ENCODE measurements at regions not wholly inside any gene's neighbourhood (a gene's known extent, or its start where the extent isn't known, plus 50 kb on each side); places are given as distances from the start of the nearest gene placed in this dataset.

DNA sequence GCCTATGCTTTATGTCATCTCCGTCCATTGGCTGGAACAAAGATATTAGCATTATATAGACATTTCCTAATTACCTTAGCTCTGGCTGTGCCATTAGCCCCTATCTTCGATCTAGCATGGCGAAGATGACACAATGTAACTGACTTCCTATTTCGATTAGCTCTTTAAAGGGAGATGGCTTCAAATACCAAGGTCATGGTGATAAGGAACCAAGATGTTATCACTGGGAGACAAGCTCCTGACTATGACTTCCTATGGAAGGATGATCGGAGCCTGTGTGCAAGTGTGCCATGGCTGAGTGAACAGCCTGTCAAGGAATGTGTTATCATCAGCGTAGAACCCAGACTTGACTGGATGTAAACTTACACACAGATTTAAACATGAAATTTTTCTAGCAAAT lies 602.1 kb downstream of the PSAT1 start:
- H3K9me3 ChIP-seq, result no peaks in the 10 kb centered on the region
- H3K36me3 ChIP-seq (ENCODE audit: low read depth, missing control alignments), result no peaks in the 10 kb centered on the region
- no peak for TF ChIP-seq POLR2A (IDR thresholded peaks at IDR 0.05)
- TF ChIP-seq, protein P1, sequence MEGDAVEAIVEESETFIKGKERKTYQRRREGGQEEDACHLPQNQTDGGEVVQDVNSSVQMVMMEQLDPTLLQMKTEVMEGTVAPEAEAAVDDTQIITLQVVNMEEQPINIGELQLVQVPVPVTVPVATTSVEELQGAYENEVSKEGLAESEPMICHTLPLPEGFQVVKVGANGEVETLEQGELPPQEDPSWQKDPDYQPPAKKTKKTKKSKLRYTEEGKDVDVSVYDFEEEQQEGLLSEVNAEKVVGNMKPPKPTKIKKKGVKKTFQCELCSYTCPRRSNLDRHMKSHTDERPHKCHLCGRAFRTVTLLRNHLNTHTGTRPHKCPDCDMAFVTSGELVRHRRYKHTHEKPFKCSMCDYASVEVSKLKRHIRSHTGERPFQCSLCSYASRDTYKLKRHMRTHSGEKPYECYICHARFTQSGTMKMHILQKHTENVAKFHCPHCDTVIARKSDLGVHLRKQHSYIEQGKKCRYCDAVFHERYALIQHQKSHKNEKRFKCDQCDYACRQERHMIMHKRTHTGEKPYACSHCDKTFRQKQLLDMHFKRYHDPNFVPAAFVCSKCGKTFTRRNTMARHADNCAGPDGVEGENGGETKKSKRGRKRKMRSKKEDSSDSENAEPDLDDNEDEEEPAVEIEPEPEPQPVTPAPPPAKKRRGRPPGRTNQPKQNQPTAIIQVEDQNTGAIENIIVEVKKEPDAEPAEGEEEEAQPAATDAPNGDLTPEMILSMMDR (IDR thresholded peaks at IDR 0.05), result no peak
- no peak for DNase-seq
- intact Hi-C loops (cut with DNase I; ENCODE audit: low total_unique reads), result no loop called here
- H3K27me3 ChIP-seq, result no peaks in the 10 kb centered on the region
- H3K4me3 ChIP-seq, result no peak overlapping the region
- H3K27ac ChIP-seq, result no peak overlapping the region
- 91 to 94% methylated on average over 6 of the region's 6 CpGs for WGBS, 2 donors
- no peaks in the 10 kb centered on the region for H3K4me1 ChIP-seq

DNA sequence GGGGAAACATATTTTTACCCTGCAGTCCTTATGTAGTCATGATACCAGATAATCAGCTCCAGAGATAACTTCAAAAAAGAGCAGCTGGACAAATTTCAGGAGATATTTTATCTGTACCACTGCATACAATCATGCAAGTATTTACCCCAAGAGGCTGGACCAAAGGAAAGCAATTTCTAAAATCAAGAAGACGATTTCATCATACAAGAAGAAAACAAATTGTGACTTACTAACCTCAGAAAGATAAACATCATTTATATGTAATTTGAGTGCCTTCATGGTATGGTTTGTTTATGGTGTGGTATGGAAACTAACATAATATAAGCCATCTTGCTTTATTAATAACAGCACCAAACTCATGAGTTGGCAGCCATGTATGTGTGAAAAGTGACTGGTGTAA lies 603.6 kb downstream of the PSAT1 start:
- H3K4me3 ChIP-seq, result no peak overlapping the region
- intact Hi-C loops (cut with DNase I; ENCODE audit: low total_unique reads), result no loop called here
- no peaks in the 10 kb centered on the region for H3K9me3 ChIP-seq
- no peaks in the 10 kb centered on the region for H3K4me1 ChIP-seq
- TF ChIP-seq, protein P1 (IDR thresholded peaks at IDR 0.05), result no peak
- TF ChIP-seq POLR2A (IDR thresholded peaks at IDR 0.05), result no peak
- no peaks in the 10 kb centered on the region for H3K27me3 ChIP-seq
- H3K27ac ChIP-seq, result no peak overlapping the region
- 89 to 94% methylated on average over 1 of the region's 1 CpG for WGBS, 2 donors
- DNase-seq, result no peak
- H3K36me3 ChIP-seq (ENCODE audit: low read depth, missing control alignments), result no peaks in the 10 kb centered on the region

DNA sequence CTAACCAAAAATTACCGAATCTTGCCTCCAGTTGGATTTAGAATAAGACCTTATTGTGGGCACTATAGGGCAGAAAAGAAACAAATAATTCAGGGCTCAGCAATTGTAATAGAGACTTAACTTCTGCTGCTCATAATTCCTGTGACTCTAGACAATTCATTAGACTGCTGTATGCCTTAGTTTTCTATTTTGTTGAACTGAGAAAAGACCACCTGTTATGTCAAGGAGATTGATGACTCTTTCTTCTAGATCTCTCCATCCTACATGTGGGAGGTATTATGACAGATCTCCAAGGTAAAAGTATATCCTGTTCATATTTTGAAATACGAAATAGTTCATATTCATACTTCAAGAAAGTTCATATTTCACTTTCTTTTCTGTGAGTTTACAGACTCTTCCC lies 605.1 kb downstream of the PSAT1 start:
- Histone ChIP-seq H3K27ac (no peak overlapping the region), H3K36me3 (ENCODE audit: low read depth, missing control alignments) (no peaks in the 10 kb centered on the region), H3K4me1 (no peaks in the 10 kb centered on the region), H3K4me3 (no peak overlapping the region), H3K9me3 (no peaks in the 10 kb centered on the region), H3K27me3 (no peaks in the 10 kb centered on the region)
- 87 to 89% methylated on average over 2 of the region's 2 CpGs for WGBS, 2 donors
- no peak for DNase-seq
- intact Hi-C loops (cut with DNase I; ENCODE audit: low total_unique reads), result no loop called here
- TF ChIP-seq, protein P1 (IDR thresholded peaks at IDR 0.05), result no peak
- no peak for TF ChIP-seq POLR2A (IDR thresholded peaks at IDR 0.05)

DNA sequence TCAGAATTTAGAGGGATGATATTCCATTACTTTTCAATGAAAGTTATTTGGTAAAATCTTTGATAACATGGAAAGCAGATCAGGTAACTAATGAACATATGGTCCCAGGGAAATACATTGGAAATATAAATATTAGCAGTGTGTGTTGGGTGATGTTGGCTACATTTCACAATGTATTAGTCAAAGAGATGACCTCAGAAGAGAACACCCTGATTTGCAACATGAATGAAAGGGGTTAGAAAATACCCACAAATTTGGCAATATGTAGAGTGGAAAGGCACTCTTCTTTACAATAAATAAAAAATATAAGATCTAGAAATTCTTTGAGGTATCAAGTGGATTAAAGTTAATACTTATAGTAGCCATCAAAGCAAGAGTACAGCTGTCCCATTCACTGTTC lies 606.7 kb downstream of the PSAT1 start:
- no peaks in the 10 kb centered on the region for H3K4me1 ChIP-seq
- H3K9me3 ChIP-seq, result no peaks in the 10 kb centered on the region
- H3K4me3 ChIP-seq, result no peak overlapping the region
- intact Hi-C loops (cut with DNase I; ENCODE audit: low total_unique reads), result no loop called here
- no peaks in the 10 kb centered on the region for H3K27me3 ChIP-seq
- no peak overlapping the region for H3K27ac ChIP-seq
- H3K36me3 ChIP-seq (ENCODE audit: low read depth, missing control alignments), result no peaks in the 10 kb centered on the region
- TF ChIP-seq, protein P1 (IDR thresholded peaks at IDR 0.05), result no peak
- TF ChIP-seq POLR2A (IDR thresholded peaks at IDR 0.05), result no peak
- no peak for DNase-seq

DNA sequence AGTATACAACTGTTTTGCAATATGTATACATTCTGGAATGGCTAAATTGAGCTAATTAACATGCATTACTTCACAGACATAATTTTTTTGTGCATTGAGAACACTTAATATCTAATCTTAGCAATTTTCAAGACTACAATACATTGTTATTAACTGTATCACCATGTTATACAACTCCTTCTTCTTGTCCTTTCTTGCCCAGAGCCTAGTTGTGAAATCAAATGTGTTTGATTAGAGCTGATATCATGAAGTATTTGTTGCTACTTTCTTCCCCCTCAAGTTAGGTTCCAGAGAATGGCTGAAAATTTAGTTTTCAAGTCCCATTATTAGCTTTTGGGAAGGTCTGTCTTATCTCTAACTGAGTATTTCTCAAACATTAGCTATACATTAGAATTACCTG lies 607.8 kb downstream of the PSAT1 start:
- DNase-seq, result no peak
- Histone ChIP-seq H3K4me3 (no peak overlapping the region), H3K36me3 (ENCODE audit: low read depth, missing control alignments) (no peaks in the 10 kb centered on the region), H3K27me3 (no peaks in the 10 kb centered on the region), H3K9me3 (no peaks in the 10 kb centered on the region), H3K27ac (no peak overlapping the region), H3K4me1 (no peaks in the 10 kb centered on the region)
- intact Hi-C loops (cut with DNase I; ENCODE audit: low total_unique reads), result no loop called here
- TF ChIP-seq, protein P1 (IDR thresholded peaks at IDR 0.05), result no peak
- no peak for TF ChIP-seq POLR2A (IDR thresholded peaks at IDR 0.05)

Data from testis (tissue), 2 donors.